ENCODE measurements at regions not wholly inside any gene's neighbourhood (a gene's known extent, or its start where the extent isn't known, plus 50 kb on each side); places are given as distances from the start of the nearest gene placed in this dataset.

- no peaks in the 10 kb centered on the region for H3K36me3 ChIP-seq (ENCODE audit: control insufficient read depth, insufficient read depth, low read length)
- H3K4me1 ChIP-seq (ENCODE audit: control insufficient read depth, insufficient read depth, low read length) = 0 out of 2 replicates have a peak, but pooled peaks cover 3% of the 10 kb centered on the region
- no peaks in the 10 kb centered on the region for H3K79me1 ChIP-seq (ENCODE audit: low read depth in 1 of 2, low read length in 2 of 2)
- H2BK120ac ChIP-seq (ENCODE audit: low read depth, low read length) = no peak overlapping the region
- dilution Hi-C loops (cut with HindIII; ENCODE audit: low sequenced_read_pairs, unreplicated experiment) (no loop called here), intact Hi-C loops (cut with micrococcal nuclease) (no loop called here), in situ Hi-C loops (cut with MboI; ENCODE audit: low sequenced_read_pairs) (no loop called here)
- no peak overlapping the region for H3K56ac ChIP-seq (ENCODE audit: extremely low read depth, insufficient read depth, low read length)
- no peak overlapping the region for H4K91ac ChIP-seq (ENCODE audit: insufficient read depth, low read depth, low read length)
- DNase-seq (no peak), ATAC-seq (ENCODE audit: low read depth) (no peak)
- no peak overlapping the region for H3K9ac ChIP-seq (ENCODE audit: low read depth, low read length)
- no peak overlapping the region for H3K14ac ChIP-seq (replicated peaks; ENCODE audit: low read depth, low read length)
- no peak overlapping the region for H2BK5ac ChIP-seq (ENCODE audit: low read depth, low read length, poor library complexity, severe bottlenecking)
- WGBS, 2 experiments (ENCODE audit: extremely low coverage in 2 of 2, insufficient read length in 1 of 2) = 100% methylated on average over 1 of the region's 4 CpGs; no CpG with 5 or more reads in 1 of the 2 experiments
- H3K18ac ChIP-seq (ENCODE audit: low read depth, low read length) = no peak overlapping the region
- no peaks in the 10 kb centered on the region for H4K20me1 ChIP-seq (ENCODE audit: insufficient read depth, low read length)
- H3K23ac ChIP-seq (ENCODE audit: low read depth, low read length) = no peak overlapping the region
- no peak overlapping the region for H2BK15ac ChIP-seq (ENCODE audit: low read depth, low read length)
- peaks cover 2% of the 10 kb centered on the region for H3K27me3 ChIP-seq (ENCODE audit: control insufficient read depth, insufficient read depth, low read length)
- no peak overlapping the region for H2AK9ac ChIP-seq (replicated peaks; ENCODE audit: low read depth, low read length, poor library complexity)
- CTCF ChIA-PET = no interaction called here
- TF ChIP-seq RAD21 (IDR thresholded peaks at IDR 0.05; ENCODE audit: low read length) (no peak), FOS (IDR thresholded peaks at IDR 0.05; ENCODE audit: low read depth, low read length) (no peak), BHLHE40 (IDR thresholded peaks at IDR 0.05; ENCODE audit: low read depth, low read length) (no peak), MAFK (IDR thresholded peaks at IDR 0.05; ENCODE audit: low read depth, low read length) (no peak), RFX5 (IDR thresholded peaks at IDR 0.05; ENCODE audit: low read depth, low read length) (no peak), MXI1 (IDR thresholded peaks at IDR 0.05; ENCODE audit: borderline replicate concordance, low read depth, low read length) (no peak), NFE2L2 (IDR thresholded peaks at IDR 0.05; ENCODE audit: low read depth, low read length) (no peak), CEBPB (IDR thresholded peaks at IDR 0.05; ENCODE audit: low read depth, low read length) (no peak), ELK1 (IDR thresholded peaks at IDR 0.05; ENCODE audit: borderline replicate concordance, low read depth, low read length) (no peak), CTCF (conservative IDR thresholded peaks at IDR 0.05; ENCODE audit: low read depth, low read length) (no peak), RCOR1 (IDR thresholded peaks at IDR 0.05; ENCODE audit: insufficient replicate concordance, low read length) (no peak), SMC3 (IDR thresholded peaks at IDR 0.05; ENCODE audit: low read depth, low read length) (no peak), POLR2A (IDR thresholded peaks at IDR 0.05; ENCODE audit: low read depth, low read length) (no peak), USF2 (IDR thresholded peaks at IDR 0.05; ENCODE audit: low read depth, low read length) (no peak), MAZ (IDR thresholded peaks at IDR 0.05; ENCODE audit: borderline replicate concordance, low read depth, low read length) (no peak), CHD1 (IDR thresholded peaks at IDR 0.05; ENCODE audit: low read depth, low read length) (no peak)
- no peak overlapping the region for H2AK5ac ChIP-seq (ENCODE audit: low read depth, low read length)
- H4K5ac ChIP-seq (ENCODE audit: low read depth, low read length) = no peak overlapping the region
- no TSS peak for BruUV-seq (replicated peaks)
- POLR2A ChIA-PET (ENCODE audit: unreplicated experiment) = no interaction called here
- H3K4ac ChIP-seq (ENCODE audit: low read depth, low read length) = no peak overlapping the region
- no peak overlapping the region for H2BK20ac ChIP-seq (ENCODE audit: low read depth, low read length)
- no peak overlapping the region for H3K4me2 ChIP-seq (ENCODE audit: low read depth, low read length)
- H4K8ac ChIP-seq (ENCODE audit: low read depth in 2 of 2, low read length in 2 of 2) = no peak overlapping the region
- no peaks in the 10 kb centered on the region for H3K9me1 ChIP-seq (ENCODE audit: insufficient read depth, low read length)
- H3K4me3 ChIP-seq (ENCODE audit: insufficient read depth, low read depth, low read length) = no peak overlapping the region
- no peaks in the 10 kb centered on the region for H3K9me3 ChIP-seq (ENCODE audit: control insufficient read depth, insufficient read depth, low read length)
- no peak overlapping the region for H3K27ac ChIP-seq (ENCODE audit: insufficient read depth, low read length)
- H2AFZ ChIP-seq (replicated peaks; ENCODE audit: low read length, poor library complexity) = no peak overlapping the region
Measured at GRCh38 chr5:88955403-88955802, 72.4 kb upstream of the MEF2C start.
